ENCODE measurements at regions not wholly inside any gene's neighbourhood (a gene's known extent, or its start where the extent isn't known, plus 50 kb on each side); places are given as distances from the start of the nearest gene placed in this dataset.

GRCh38 chr13:50171590-50172282, 156.5 kb downstream of the KCNRG start:
- TF ChIP-seq, protein P1, sequence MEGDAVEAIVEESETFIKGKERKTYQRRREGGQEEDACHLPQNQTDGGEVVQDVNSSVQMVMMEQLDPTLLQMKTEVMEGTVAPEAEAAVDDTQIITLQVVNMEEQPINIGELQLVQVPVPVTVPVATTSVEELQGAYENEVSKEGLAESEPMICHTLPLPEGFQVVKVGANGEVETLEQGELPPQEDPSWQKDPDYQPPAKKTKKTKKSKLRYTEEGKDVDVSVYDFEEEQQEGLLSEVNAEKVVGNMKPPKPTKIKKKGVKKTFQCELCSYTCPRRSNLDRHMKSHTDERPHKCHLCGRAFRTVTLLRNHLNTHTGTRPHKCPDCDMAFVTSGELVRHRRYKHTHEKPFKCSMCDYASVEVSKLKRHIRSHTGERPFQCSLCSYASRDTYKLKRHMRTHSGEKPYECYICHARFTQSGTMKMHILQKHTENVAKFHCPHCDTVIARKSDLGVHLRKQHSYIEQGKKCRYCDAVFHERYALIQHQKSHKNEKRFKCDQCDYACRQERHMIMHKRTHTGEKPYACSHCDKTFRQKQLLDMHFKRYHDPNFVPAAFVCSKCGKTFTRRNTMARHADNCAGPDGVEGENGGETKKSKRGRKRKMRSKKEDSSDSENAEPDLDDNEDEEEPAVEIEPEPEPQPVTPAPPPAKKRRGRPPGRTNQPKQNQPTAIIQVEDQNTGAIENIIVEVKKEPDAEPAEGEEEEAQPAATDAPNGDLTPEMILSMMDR (IDR thresholded peaks at IDR 0.05; ENCODE audit: borderline replicate concordance, extremely low read depth, low read length, poor library complexity, severe bottlenecking): no peak
- TF ChIP-seq EZH2 (IDR thresholded peaks at IDR 0.05; ENCODE audit: borderline replicate concordance, low read depth, low read length, severe bottlenecking): no peak
